GM12892 (cell line): ENCODE measurements at regions not wholly inside any gene's neighbourhood (a gene's known extent, or its start where the extent isn't known, plus 50 kb on each side); places are given as distances from the start of the nearest gene placed in this dataset.

Experiments
- POLR2A ChIP-seq: IDR thresholded peaks from 2 replicates; pipeline ENCODE4 v1.6.1; 2011; ENCODE audit warnings: low read depth, low read length, control low read depth
- POLR2AphosphoS5 ChIP-seq: IDR thresholded peaks from 2 replicates; pipeline ENCODE4 v1.6.1; 2011; ENCODE audit warnings: low read depth, low read length, control low read depth
- TAF1 ChIP-seq: IDR thresholded peaks from 2 replicates; pipeline ENCODE4 v1.6.1; 2011; ENCODE audit warnings: low read depth, mild to moderate bottlenecking, control low read depth, low read length, borderline replicate concordance

DNA sequence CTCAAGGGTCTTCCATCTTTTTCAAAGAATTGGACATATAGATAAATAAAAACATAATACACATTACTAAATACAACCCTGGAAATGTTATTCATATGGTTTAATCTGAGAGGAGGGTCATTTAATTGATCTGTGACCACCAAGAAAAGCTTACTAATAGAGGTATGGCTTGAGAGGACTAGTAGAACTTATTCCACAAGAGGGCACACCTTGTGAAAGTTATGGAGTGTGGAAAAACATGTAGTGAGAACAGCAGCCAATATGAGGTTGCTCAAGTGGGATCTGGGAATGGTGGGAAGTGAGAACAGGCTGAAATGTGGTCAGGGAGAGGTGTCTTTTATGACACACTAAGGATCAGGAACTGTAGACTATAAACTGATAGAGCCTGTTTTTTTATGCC lies 973.5 kb upstream of the B3GALT2 start:
- TF ChIP-seq POLR2A (no peak), TAF1 (no peak), POLR2AphosphoS5 (no peak)
